Fibroblast of skin of back (primary cell): ENCODE measurements at regions not wholly inside any gene's neighbourhood (a gene's known extent, or its start where the extent isn't known, plus 50 kb on each side); places are given as distances from the start of the nearest gene placed in this dataset.

Experiments
- DNase-seq: peaks from one replicate; pipeline ENCODE4 v3.0.0-alpha.2; 2013

DNA sequence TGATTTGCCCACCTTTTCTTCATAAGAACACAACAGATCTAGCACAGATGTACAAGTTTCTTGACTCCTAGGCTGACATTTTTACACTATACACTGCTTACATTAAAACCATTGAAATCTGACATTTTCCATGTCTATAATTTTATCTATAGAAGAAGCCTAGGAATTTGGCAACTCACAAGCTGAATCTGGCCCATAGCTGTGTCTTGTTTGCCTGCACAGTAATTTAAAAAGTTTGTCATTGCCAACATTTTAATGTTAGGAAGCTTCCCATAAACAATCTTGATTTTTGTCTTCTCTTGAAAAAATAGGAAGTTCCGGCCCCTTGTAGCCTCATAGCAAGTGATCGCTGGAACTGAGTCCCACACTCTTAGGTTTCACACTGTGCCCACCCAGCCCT is 394.6 kb upstream of the AZI2 start:
- DNase-seq = no peak

DNA sequence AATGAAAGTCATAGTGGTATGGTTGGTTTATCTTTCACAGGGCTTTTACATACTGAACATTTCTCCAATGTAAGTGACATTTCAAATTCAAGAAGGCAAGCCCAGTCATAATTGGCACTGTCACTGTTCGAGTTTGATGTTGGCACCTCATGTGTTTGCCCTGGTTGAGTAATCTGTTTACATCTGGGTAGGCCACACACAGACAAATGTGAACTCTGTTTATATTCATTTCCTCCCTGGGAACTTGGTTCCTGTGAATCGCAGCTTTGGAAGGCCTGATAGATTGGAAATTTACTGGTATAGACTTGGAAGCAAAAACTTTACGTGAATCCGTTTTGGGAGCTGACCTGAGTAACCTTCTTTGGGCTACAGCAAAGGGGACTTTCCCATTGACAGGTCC is 395.2 kb upstream of the AZI2 start:
- DNase-seq = no peak

DNA sequence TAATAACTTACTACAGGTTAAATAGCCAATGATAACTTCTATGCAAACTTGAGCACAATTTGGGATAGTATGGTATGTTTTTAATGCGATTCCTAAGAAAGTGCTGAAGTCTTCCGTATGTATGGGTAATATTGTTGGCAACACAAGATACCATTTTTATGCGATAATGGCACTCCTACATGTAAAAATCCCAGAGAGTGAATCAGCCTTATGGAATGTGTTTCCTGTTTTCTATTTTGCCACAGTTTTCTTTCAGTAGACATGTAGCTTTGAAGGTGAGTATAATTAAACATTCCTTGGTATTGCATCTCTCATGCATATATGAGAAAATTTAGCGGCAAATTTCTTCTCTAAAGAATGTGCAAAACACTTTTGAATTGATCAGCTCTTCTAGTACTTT is 396.8 kb upstream of the AZI2 start:
- peak; percentile 29 for DNase-seq

DNA sequence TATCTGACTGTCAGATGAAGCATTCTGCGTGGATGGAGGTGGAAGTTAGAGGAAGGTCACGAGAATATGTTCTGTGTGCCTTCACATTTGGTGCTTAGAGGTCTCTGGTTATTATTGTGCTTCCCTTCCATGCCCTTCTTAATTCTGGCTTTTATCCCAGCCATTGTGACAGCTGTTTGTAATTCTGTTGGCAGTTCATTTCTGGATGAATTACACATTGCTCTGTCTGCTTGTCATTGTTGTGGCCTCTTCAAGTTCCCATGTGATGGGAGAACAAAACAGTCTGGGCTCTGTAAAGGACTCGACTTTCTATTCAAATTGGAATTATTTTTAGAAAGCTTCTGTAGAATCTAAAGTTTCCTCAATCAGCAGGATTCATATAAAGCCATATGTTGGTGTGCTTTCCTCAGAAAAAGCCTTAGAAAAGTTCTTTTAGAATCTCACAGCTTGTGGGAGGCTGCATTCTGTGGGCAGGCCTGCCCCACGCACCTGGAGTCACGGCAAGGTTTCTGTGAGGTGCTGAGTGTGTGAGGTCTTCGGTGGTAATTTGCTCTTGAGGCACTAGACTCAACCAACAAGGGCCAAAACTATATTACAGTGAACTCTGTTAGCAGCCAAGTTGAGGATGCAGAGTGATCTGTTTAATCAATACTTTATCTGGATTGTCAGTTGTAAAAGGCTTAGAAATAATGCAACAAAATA is 397.4 kb upstream of the AZI2 start:
- DNase-seq = peak; percentile 17

DNA sequence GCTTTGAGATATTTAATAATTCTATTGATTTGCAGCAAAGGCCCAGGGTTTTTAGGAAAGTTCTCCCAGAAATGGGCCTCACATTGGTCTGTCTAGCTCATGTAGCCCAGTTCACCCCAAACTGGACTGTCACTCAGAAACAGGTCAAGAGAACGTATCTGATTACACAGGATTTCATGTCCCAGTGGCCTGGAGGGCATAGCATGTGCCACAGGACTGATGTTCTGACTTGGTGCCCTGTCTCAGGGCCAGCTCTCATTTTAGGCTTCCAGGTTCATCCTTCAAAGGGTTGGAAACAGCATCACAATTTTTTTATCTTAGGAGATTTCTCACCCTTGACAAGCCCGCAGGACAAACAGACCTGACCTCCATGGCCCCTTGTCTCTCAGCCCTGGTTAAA is 398.4 kb upstream of the AZI2 start:
- no peak for DNase-seq

DNA sequence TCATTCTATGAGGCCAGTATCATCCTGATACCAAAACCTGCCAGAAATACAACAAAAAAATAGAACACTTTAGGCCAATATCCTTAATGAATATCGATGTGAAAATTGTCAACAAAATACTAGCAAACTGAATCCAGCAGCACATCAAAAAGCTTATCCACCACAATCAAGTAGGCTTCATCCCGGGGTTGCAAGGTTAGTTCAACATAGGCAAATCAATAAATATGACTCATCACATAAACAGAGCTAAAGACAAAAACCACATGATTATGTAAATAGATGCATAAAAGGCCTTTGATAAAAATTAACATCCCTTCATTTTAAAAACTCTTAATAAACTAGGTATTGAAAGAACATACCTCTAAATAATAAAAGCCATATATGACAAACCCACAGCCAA is 403.2 kb upstream of the AZI2 start:
- DNase-seq = no peak

DNA sequence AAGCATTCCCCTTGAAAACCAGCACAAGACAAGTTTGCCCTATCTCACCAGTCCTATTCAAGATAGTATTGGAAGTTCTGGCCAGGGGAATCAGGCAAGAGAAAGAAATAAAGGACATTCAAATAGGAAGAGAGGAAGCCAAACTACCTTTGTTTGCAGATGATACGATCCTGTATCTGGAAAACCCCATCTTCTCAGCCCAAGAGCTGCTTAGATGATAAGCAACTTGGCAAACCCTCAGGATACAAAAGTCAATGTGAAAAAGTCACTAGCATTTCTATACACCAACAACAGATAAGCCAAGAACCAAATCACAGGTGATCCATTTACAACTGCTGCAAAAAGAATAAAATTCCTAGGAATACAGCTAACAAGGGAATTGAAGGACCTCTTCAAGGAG is 403.7 kb upstream of the AZI2 start:
- DNase-seq = no peak

DNA sequence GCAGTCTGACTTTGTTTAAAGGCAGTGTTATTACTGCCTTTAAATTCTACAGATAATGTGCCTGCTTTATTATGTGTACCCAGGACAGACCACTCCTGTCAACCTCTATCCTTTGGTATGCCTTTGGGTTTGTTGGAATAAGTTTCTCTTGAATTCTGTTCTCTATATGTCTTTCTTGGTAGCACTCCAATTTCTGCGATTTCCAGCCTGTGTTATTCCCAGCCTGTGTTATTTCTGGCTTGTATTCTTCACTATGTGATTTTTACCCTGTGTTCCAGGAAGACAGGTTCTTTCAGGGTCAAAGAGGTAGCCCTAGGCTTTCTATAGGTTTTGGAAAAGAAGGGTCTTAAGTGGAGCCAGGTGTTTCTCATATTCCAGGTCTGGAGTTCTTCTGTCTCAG is 407.4 kb upstream of the AZI2 start:
- no peak for DNase-seq

DNA sequence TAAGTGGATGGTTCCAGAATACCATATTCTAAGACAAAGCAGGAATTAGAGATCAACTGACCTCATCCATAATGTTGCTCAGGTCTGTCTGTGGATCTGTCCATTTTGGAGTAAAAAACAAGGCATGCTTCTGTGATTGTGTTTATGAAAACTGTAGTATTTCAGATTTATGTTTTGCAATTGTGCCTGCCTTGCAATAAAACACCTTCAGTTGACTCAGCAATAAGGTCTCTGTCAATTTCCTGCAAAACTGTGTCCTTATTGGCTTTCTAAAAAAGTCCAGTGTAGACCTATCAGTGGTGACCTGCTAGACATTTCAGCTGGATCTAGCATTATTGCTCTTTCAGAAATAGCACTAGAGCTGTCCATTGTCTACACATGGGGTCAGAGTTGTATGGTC is 409.5 kb upstream of the AZI2 start:
- no peak for DNase-seq

DNA sequence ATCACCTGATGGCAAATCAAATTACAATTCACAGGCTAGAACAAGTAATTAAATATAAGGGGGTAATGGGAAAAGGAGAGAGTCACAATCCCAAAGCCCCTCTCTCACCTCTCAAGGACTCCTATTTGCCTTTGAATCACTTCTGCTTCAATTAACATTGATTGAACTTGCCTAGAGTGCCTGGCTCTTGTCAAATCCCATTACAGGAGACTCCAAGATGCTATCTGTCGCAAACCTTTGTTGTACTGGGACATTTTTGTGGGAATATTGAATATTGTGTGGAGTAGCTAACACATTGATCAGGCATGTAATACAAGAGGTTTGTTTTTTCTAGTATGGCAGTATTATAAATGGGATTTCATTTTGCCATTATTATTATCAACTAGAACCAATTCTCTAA is 412.8 kb upstream of the AZI2 start:
- no peak for DNase-seq

DNA sequence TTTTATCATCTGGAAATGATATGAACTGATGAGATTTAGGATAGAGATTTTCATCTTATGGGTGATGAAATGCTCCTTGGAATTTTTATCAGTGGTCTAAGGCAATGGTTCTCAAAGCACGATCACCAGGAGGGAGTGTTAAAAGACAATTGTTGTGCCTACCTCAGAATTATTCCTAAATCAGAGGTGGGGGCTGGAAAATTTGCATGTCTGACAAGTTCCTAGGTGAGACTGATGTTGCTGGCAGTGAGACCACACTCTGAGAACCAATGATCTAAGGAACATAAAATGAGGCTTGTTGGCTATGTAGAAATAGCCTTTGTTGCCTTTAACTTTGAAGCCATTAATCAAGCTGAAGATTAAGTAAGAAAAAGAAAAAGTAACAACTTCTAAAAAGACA is 416.6 kb upstream of the AZI2 start:
- DNase-seq = no peak

DNA sequence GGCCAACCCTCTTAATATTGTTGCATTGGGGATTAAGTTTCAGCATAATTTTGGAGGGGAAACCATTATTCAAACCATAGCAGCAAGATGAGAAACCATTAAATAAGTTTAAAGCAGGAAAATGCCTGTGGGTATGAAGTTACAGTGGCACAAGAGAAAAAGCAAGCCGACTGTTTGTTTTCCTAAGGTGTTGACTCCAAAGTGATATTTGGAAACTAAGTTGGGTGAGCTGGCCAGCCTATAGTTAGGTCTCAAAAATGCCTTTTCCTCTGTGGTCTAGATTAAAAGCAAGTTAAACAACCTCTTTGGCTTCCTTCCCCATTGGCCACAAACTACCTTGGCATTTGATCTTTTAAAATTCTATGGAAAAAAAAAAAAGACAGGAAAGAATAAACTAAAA is 419.8 kb upstream of the AZI2 start:
- DNase-seq = no peak

DNA sequence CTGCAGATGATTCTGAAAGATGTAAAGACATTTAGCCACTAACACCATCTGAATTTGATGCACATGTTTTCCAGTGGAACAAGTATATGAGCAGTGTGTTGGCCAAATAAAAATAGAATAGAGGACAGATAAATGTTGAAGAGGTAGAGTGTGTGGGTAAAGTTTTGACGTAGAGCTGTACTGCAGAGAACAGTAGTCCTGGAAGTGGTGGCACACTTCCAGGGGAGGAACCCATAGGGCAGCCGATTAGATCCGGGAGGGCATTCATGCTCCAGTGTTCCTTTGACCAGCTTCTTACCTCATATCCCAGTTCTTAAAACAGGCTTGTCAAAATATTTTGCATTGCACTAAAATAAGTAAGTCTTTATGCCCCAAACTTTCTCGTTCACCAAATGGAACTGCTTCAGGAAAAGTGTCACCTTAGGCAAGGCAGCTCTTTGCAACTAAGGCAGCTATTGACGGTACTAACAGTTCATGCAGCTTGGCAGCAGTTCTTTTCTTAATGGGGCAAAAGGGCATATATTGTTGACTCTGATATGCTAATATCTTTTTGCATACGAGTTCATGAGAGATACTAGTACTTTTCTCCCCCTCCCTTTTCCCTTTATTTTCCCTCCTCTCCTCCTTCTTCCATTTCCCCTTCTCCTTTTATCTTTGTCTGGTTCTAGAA is 429.3 kb upstream of the AZI2 start:
- DNase-seq = no peak

DNA sequence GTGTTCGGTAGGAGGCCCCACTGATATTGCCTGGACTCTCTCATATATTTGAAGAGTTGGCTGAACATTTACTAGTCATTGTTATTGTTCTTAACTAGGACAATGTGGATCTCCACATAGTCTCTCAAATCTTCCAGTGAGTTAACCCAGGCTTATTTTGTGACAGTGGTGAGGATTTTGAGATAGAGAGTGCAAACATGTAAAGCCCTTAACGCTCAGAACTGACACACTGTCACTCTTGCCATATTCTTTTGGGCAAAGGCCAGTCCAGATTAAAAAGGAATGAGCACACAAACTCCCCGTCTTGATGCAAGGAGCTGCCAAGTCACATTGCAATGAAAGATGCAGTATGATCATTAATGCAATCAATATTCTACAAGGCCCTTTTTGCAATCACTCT is 431.9 kb upstream of the AZI2 start:
- no peak for DNase-seq

DNA sequence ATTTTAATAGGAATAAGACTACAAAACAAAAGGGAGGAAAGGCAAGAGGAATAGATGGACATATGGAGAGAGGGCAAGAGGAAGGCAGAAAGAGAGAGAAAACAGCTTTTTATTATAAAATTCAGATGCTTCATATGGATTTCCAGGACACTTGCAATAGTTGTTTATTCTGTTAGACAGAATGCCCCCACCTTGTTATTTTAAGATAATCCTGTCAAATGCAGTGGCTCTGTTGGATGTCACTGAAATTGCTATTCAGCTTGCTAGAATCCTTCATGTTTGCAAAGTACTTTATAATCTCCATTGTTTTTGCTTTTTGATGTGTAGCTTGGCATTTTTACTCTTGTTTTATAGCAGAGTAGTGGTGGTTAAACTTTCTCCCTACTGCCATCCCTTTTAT is 432.4 kb upstream of the AZI2 start:
- no peak for DNase-seq

DNA sequence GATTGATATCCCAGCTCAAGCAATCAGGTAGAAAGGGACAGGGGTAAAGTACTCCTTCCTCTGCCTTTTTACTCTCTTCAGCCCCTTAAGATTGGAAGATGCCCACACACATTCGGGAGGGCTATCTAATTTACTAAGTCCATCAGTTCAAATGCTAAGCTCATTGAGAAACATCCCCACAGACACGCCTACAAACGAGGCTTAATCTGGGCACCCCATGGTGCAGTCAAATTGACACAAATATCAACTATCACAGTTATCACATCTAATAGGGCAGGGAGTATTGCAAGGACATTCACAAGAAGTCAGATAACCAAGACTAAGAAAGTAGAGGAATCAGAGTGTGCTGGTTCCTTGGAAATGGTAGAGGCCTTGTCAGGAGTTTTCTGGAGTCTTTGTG is 437.8 kb upstream of the AZI2 start:
- no peak for DNase-seq

DNA sequence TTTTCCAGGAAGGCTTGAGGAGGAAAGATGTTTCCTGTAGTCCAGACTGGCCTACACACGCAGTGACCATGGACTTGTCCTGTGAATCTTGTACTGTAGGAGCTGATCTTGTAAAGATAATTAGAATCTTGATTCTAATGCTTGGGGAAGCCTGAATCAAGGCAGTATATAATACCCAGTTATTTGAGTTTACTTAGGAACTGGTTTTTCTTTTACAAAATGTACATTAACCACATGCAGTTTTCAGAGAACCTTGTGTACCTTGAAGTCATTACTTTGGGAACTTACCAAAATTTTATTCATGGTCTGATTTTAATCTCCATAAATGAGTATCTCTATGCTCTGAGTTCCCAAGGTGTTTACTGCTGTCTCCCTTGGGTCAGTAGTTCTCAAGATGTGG is 439.9 kb upstream of the AZI2 start:
- no peak for DNase-seq

DNA sequence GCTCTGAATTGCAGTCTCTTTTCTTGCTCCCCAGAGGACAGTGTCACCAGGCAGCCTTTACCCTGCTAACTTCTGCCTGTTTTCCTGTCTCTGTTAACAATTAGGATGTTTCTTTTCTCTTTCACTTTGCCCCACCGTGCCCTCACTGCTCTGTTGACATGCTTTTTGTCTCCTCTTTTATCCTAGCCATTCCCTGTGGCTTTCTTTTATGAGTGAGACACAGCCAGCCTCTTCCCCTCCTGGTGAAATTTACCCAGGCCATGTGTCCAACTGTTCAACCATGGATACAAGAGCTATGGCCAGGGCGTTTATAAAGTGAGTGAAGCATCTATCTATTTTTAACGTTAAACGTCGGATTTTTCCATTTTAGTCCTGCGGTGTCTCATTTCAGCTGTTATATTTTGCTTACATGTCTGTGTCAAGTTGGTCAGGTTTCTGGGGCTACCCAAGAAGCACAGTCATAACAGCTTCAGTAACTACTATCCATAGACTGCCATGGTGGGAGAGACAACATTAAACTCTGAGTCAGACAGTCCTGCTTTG is 443.2 kb upstream of the AZI2 start:
- DNase-seq = peak; percentile 49

DNA sequence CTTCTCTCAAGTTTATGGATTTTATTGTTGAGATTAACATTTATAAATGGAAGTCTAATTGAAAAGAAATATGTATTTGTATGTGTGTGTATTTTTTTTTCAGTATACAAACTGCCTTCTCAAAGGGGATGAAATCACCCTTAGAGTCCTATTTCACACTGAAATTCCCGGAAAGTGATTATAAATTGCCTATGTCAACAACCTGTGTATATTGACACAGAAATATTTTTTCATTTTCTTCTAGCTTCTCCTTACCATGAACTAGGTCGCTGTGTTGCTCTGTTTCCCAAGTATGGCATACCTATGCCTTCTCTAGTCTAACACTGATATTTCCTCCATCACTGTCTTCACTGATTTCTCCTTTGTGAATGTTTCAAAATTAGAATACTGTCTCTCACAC is 444.0 kb upstream of the AZI2 start:
- DNase-seq = no peak

DNA sequence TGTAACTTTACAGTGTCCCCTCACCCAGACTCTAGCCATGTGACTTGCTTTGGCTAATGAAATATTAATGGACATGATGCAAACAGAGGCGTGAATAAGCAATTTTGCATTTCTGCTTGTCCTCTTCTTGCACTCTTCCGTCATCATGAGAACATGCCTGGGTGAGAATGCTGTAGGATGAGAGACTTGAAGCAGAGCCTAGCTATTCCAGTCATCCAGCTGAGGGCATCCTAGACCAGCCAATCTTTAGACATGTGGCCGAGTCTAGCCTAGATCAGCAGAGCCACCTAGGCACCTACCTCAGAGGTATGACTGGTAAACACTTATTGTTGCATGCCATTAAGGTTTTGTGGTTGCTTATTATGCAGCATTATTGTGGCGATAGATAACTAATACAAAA is 450.5 kb upstream of the AZI2 start:
- no peak for DNase-seq

DNA sequence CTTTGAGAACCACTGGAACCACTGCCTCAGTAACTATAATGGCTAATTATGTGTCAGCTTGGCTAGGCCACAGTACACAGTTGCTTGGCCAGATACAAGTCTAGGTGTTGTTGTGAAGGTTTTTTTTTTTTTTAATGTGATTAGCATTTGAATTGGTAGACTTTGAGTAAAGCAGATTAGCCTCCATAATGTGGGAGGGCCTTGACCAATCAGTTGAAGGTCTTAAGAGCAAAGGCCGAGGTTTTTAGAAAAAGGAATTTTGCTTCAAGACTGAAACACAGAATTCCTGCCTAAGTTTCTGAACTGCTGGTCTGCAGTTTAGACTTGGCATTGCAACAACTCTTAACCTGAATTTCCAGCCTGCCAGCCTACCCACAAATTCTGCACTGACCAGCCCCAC is 451.6 kb upstream of the AZI2 start:
- DNase-seq = no peak

DNA sequence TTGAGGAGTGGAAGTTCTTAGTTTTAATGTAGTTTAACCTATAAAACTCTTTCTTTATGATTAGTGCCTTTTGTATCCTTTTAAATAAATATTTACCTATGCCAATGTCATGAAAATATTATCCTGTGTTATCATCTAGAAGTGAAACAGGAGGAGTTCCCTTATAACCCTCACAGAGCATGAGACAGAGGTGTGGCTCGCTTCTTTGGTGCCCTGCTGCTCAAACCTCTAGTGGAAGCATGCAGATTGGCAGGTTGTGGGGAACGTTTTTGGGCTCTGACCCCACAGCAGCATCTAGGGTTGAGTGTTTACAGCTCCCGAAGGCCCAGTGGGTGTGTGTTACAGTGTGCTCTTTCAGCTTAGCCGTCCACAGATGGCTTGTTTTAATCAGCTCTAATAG is 459.4 kb upstream of the AZI2 start:
- DNase-seq = no peak

DNA sequence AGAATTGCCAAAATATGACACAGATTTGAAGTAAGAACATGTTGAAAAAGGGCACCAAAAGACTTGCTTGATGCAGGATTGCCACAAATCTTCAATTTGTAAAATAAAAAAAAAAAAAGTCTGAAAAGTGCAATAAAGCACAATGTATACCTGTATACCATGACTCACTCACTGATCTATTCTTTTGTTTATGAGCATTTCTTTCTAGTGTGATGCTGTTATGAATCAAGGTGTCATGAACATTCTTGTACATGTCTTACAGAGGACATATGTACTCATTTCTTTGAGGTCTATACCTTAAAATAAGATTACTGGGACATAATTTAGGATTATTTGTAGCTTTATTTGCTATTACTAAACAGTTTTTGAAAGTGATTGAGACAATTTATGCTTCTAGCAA is 464.9 kb upstream of the RBMS3 start:
- DNase-seq = no peak

DNA sequence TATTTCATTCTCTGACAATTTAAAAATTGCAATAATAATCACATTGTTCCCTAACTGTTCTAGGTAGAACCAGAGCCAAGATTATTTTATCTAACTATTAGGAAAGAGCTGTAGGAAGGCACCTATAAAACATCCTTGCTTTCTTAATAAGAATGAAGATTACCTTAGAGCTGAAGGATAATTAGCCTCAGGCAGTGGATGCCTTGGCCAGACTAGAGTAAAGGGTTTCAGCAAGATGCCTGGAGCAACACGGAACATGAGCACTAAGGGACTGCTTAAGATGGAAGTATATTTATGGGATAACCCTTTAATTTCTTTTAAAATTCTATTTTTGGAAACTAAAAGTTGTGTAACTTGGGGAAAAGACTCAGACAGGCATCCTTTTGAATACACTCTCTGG is 456.6 kb upstream of the RBMS3 start:
- no peak for DNase-seq

DNA sequence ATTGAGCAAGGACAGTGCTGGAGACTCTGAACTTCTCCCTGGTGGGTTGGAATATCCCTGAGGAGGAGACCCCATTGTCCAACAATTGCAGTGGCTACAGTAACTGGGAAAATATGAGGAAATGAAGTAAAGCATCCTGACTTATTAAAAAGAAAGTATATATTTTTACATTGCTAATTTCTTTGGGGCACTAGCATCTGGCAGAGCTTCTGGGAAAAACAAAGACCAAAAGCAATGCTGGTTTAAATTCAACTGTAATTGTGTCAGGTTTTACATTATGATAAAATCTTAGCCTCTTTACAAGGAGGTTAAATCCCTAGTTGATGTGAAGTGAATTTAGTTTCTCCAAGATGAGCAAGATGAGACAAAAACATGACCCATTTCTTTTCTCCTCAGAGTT is 454.0 kb upstream of the RBMS3 start:
- no peak for DNase-seq
